GM21360 (cell line): ENCODE measurements at regions not wholly inside any gene's neighbourhood (a gene's known extent, or its start where the extent isn't known, plus 50 kb on each side); places are given as distances from the start of the nearest gene placed in this dataset.

Experiments used
- ATAC-seq: cut with Tn5 transposase; IDR thresholded peaks from one replicate; pipeline ENCODE4 v1.9.1; 2021; ENCODE audit warnings: mild to moderate bottlenecking, moderate library complexity; ENCODE audit not compliant: unreplicated experiment

GRCh38 chr2:12594590-12594989 lies 122.1 kb upstream of the TRIB2 start:
- no peak for ATAC-seq

GRCh38 chr2:12596771-12597170 lies 120.0 kb upstream of the TRIB2 start:
- no peak for ATAC-seq

- no peak for ATAC-seq
Measured at GRCh38 chr2:12597610-12598009, 119.1 kb upstream of the TRIB2 start.

- no peak for ATAC-seq
Measured at GRCh38 chr2:12602661-12603060, 114.1 kb upstream of the TRIB2 start.

- ATAC-seq: no peak
Measured at GRCh38 chr2:12603781-12604295, 112.9 kb upstream of the TRIB2 start.

GRCh38 chr2:12604341-12604740 lies 112.4 kb upstream of the TRIB2 start:
- no peak for ATAC-seq

GRCh38 chr2:12605366-12605765 lies 111.4 kb upstream of the TRIB2 start:
- no peak for ATAC-seq

GRCh38 chr2:12605936-12606335 lies 110.8 kb upstream of the TRIB2 start:
- no peak for ATAC-seq

- no peak for ATAC-seq
Measured at GRCh38 chr2:12606472-12607000, 110.2 kb upstream of the TRIB2 start.

GRCh38 chr2:12607971-12608370 lies 108.8 kb upstream of the TRIB2 start:
- ATAC-seq: no peak

- no peak for ATAC-seq
Measured at GRCh38 chr2:12610314-12610713, 106.4 kb upstream of the TRIB2 start.

- no peak for ATAC-seq
Measured at GRCh38 chr2:12612168-12612567, 104.6 kb upstream of the TRIB2 start.

- no peak for ATAC-seq
Measured at GRCh38 chr2:12612671-12613070, 104.1 kb upstream of the TRIB2 start.

GRCh38 chr2:12613137-12613835 lies 103.5 kb upstream of the TRIB2 start:
- peak; percentile 45 for ATAC-seq

GRCh38 chr2:12615509-12615908 lies 101.2 kb upstream of the TRIB2 start:
- ATAC-seq: no peak

GRCh38 chr2:12616456-12617156 lies 100.1 kb upstream of the TRIB2 start:
- no peak for ATAC-seq

GRCh38 chr2:12617366-12617765 lies 99.4 kb upstream of the TRIB2 start:
- no peak for ATAC-seq

GRCh38 chr2:12617853-12618252 lies 98.9 kb upstream of the TRIB2 start:
- no peak for ATAC-seq

- ATAC-seq: no peak
Measured at GRCh38 chr2:12618576-12618975, 98.2 kb upstream of the TRIB2 start.

GRCh38 chr2:12619975-12620374 lies 96.8 kb upstream of the TRIB2 start:
- no peak for ATAC-seq

GRCh38 chr2:12620759-12621158 lies 96.0 kb upstream of the TRIB2 start:
- no peak for ATAC-seq

GRCh38 chr2:12623051-12623450 lies 93.7 kb upstream of the TRIB2 start:
- no peak for ATAC-seq
